COLO668 (cell line): ENCODE measurements at regions not wholly inside any gene's neighbourhood (a gene's known extent, or its start where the extent isn't known, plus 50 kb on each side); places are given as distances from the start of the nearest gene placed in this dataset.

Source experiments
- DNase-seq: peaks from one replicate; lab custom pipeline; 2025; ENCODE audit not compliant: unreplicated experiment; lab: John Stamatoyannopoulos, UW

GRCh38 chr13:59332966-59333365 is 830.8 kb downstream of the DIAPH3 start:
- no peak for DNase-seq

GRCh38 chr13:59337070-59337469 is 826.7 kb downstream of the DIAPH3 start:
- DNase-seq = no peak

GRCh38 chr13:59340151-59340550 is 823.6 kb downstream of the DIAPH3 start:
- DNase-seq = no peak

- no peak for DNase-seq
Observed at GRCh38 chr13:59340581-59340980, 823.1 kb downstream of the DIAPH3 start.

- no peak for DNase-seq
Observed at GRCh38 chr13:59342400-59342799, 821.3 kb downstream of the DIAPH3 start.

GRCh38 chr13:59343132-59343531 is 820.6 kb downstream of the DIAPH3 start:
- DNase-seq = no peak

GRCh38 chr13:59343993-59344822 is 819.5 kb downstream of the DIAPH3 start:
- no peak for DNase-seq

- no peak for DNase-seq
Observed at GRCh38 chr13:59345311-59345710, 818.4 kb downstream of the DIAPH3 start.

- no peak for DNase-seq
Observed at GRCh38 chr13:59346999-59347723, 816.6 kb downstream of the DIAPH3 start.

GRCh38 chr13:59348617-59349016 is 815.1 kb downstream of the DIAPH3 start:
- no peak for DNase-seq

- no peak for DNase-seq
Observed at GRCh38 chr13:59352600-59352999, 811.1 kb downstream of the DIAPH3 start.

GRCh38 chr13:59354665-59355369 is 808.9 kb downstream of the DIAPH3 start:
- no peak for DNase-seq

GRCh38 chr13:59356607-59357006 is 807.1 kb downstream of the DIAPH3 start:
- no peak for DNase-seq

GRCh38 chr13:59358014-59358413 is 805.7 kb downstream of the DIAPH3 start:
- no peak for DNase-seq

GRCh38 chr13:59360108-59360507 is 803.6 kb downstream of the DIAPH3 start:
- no peak for DNase-seq

GRCh38 chr13:59360916-59361315 is 802.8 kb downstream of the DIAPH3 start:
- no peak for DNase-seq

- no peak for DNase-seq
Observed at GRCh38 chr13:59363313-59363712, 800.4 kb downstream of the DIAPH3 start.

GRCh38 chr13:59363947-59364346 is 799.8 kb downstream of the DIAPH3 start:
- DNase-seq = no peak

GRCh38 chr13:59364641-59365085 is 799.1 kb downstream of the DIAPH3 start:
- no peak for DNase-seq

GRCh38 chr13:59367467-59367866 is 796.3 kb downstream of the DIAPH3 start:
- DNase-seq = no peak

GRCh38 chr13:59367904-59368303 is 795.8 kb downstream of the DIAPH3 start:
- DNase-seq = no peak

- no peak for DNase-seq
Observed at GRCh38 chr13:59368693-59369092, 795.0 kb downstream of the DIAPH3 start.
